ENCODE measurements at regions not wholly inside any gene's neighbourhood (a gene's known extent, or its start where the extent isn't known, plus 50 kb on each side); places are given as distances from the start of the nearest gene placed in this dataset.

DNA sequence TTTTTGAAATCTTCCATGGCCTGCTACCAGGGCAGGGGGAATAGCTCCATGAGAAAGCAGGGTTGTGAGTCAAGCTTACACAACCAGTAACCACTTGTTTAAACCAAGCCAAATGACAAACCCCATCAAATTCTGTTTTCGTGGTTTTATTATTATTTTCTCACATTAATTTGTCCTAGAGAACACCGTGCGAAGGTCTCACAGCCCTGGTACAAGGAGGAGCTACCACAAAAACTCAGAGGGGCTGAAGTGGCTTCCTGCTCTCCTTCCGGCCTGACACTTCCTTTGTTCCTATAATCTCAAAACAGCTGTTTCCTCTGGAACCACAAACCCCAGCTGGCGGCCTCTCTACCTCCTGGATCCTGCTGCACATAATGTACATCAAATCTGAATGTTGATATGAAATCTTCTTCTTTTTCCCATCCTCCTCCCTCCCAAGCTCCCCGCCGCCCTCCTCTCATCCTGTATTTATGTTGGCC lies 375.9 kb downstream of the MCTP2 start:
- DNase-seq (ENCODE audit: low read depth): no peak

DNA sequence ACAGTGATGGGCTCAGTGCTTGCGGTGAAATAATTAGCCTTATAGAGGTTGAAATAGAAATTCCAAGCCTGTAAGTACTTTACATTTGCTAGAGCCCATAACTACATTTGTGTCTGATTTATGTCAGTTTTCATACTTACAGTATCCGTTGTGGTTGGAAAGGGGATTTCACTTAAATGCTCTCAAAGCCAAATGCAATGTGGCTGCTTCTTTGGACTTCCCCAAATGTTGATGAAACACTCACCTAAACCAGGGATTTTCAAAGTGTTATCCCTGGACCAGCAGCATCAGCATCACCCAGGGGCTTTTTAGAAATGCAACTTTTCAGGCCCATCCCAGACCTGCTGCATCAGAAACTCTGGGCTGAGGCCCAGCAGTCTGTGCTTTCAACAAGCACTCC lies 378.7 kb downstream of the MCTP2 start:
- DNase-seq (ENCODE audit: low read depth): no peak

DNA sequence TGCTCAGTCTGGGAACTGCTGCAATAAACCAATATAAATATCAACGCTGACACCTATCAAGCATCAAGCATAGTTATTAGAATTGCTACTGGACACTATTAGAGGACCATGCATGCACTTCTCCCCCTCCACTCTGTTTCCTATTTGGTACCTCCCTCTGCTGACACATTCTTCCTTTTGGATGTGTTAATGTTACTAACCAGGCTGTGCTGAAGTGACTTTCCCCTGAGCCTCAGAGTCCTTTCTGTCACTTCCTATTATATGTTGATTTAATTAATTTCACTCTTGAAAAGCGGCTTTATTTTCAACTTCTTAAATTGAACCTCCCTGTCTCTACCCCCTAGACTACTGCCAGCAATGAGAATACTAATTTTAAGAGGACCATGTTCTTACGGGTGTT lies 379.1 kb downstream of the MCTP2 start:
- DNase-seq (ENCODE audit: low read depth): no peak

GRCh38 chr15:94611656-94612055 lies 380.3 kb downstream of the MCTP2 start:
- DNase-seq (ENCODE audit: low read depth): no peak

DNA sequence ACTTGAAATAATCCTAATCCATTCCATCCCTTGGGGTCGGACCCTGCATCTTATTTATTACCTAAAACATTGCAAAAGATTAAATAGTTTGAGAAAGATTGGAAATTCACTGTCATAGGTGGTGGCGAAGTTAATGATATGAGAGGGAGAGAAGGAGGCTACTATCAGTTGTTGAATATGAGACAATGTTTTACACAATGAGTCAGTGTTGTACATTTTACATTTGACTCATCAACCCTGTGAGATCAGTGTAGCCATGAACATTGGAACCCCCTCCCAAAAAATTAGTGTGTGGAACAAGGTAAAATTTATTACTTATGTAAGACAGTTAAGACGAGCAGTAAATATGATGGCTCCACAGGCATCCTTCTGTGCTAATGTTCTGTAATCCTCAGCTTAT lies 384.3 kb downstream of the MCTP2 start:
- DNase-seq (ENCODE audit: low read depth): no peak

GRCh38 chr15:94620632-94621031 lies 389.3 kb downstream of the MCTP2 start:
- DNase-seq (ENCODE audit: low read depth): no peak

- no peak for DNase-seq (ENCODE audit: low read depth)
Measured at GRCh38 chr15:94621736-94622135, 390.4 kb downstream of the MCTP2 start.

- DNase-seq (ENCODE audit: low read depth): no peak
Measured at GRCh38 chr15:94626949-94627348, 395.6 kb downstream of the MCTP2 start.

GRCh38 chr15:94631608-94632007 lies 400.2 kb downstream of the MCTP2 start:
- no peak for DNase-seq (ENCODE audit: low read depth)

GRCh38 chr15:94638183-94638582 lies 406.8 kb downstream of the MCTP2 start:
- DNase-seq (ENCODE audit: low read depth): no peak

DNA sequence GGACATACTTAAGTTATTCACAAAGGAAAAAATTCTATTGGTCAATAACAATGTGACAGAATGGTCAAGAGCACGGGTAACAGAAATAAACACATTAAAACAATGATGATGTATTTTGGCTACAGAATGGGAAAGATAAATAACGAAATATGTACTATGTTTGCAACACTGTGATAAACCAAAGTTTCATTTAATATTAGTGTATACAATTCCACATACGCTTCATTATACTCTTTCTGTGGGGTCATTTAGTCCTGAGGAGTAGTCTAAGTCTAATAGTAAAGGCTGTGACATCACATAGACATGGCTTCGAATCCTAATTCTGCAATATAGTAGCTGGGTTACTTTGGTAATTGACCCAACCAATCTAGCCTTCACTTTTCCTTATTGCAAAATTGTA lies 408.3 kb downstream of the MCTP2 start:
- no peak for DNase-seq (ENCODE audit: low read depth)

GRCh38 chr15:94644433-94644832 lies 413.1 kb downstream of the MCTP2 start:
- no peak for DNase-seq (ENCODE audit: low read depth)

DNA sequence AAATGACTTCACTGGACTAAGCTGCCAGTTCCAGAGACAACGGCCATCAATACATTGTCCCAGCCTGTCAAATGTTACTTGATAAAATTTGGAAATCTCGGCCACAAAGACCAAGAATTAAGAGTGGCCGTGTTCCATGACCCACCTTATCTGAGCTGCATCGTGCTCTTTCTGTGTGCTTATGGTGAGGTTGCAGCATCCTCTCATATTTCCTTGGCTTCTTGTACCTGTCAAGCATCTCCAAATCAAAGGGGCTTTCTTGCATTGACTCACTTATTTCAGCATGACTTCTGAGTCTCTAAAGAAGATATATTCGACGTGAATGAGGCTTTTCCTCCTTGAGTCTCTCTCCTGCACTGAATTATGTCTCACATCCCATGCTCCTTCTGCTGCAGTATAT lies 421.7 kb downstream of the MCTP2 start:
- DNase-seq (ENCODE audit: low read depth): no peak

DNA sequence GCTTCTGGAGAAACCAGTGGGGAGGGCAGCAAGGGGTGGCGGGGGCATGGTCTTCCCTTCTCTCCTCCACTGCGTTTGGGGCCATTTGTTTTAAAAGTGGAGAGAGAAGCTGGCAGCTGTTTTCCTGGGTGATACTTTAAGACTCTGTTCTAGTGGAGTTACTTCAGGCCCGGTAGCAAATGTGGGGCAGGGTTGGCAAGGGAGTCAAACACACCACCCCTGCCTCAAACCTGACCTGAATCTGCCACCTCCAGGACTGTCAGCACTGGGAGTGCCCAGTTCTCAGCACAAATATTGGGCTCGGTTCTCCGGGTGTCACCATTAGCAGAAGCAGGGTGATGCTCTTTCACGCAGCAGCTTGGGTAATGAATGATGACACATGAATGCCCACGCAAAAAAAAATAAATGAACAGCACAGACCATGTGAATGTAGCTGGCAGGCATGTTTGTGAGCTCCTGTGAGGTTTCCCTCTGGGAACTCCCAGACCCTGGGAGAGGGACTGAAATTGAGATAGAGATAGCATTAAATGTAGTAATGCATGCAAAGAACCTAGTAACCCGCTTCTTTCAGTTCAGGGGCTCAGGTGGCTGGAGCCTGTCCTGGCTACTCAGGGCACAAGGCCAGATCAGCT lies 424.0 kb downstream of the MCTP2 start:
- DNase-seq (ENCODE audit: low read depth): no peak

- no peak for DNase-seq (ENCODE audit: low read depth)
Measured at GRCh38 chr15:94665676-94666441, 434.5 kb downstream of the MCTP2 start.

GRCh38 chr15:94666553-94666952 lies 435.2 kb downstream of the MCTP2 start:
- no peak for DNase-seq (ENCODE audit: low read depth)

- DNase-seq (ENCODE audit: low read depth): no peak
Measured at GRCh38 chr15:94667109-94667508, 435.7 kb downstream of the MCTP2 start.

GRCh38 chr15:94670438-94671034 lies 439.2 kb downstream of the MCTP2 start:
- DNase-seq (ENCODE audit: low read depth): no peak

- DNase-seq (ENCODE audit: low read depth): no peak
Measured at GRCh38 chr15:94671858-94672532, 440.6 kb downstream of the MCTP2 start.

DNA sequence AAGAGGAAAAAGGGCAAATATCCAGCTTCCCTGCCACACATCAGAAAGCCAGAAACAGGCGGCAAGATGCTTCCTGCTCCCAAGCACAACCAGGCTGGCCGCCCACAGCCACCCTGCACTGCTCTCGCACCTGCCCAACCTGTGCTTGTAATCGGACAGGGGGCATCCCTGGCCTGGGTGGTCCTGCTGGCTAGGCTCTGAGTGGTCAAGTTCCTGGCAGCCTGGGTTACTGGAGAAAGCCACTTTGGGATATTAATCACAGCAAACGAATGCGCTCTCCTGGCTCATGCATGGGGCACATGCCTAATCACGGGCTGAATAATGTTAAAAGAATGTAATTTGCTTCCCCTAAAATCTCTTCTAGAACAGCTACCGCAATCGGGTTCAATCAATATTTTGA lies 442.4 kb downstream of the MCTP2 start:
- no peak for DNase-seq (ENCODE audit: low read depth)

- DNase-seq (ENCODE audit: low read depth): no peak
Measured at GRCh38 chr15:94674296-94674695, 442.9 kb downstream of the MCTP2 start.

GRCh38 chr15:94677202-94677790 lies 445.9 kb downstream of the MCTP2 start:
- no peak for DNase-seq (ENCODE audit: low read depth)
